SH-SY5Y (cell line): ENCODE measurements at regions not wholly inside any gene's neighbourhood (a gene's known extent, or its start where the extent isn't known, plus 50 kb on each side); places are given as distances from the start of the nearest gene placed in this dataset.

Experiments used
- GATA2 ChIP-seq: IDR thresholded peaks from 2 replicates; pipeline ENCODE4 v1.6.1; 2011; ENCODE audit warnings: mild to moderate bottlenecking, low read depth, low read length
- GATA3 ChIP-seq: IDR thresholded peaks from 2 replicates; pipeline ENCODE4 v1.6.1; 2011; ENCODE audit warnings: low read depth, mild to moderate bottlenecking, low read length, moderate library complexity

GRCh38 chr4:96465834-96466233, 625.9 kb downstream of the PDHA2 start:
- no peak for TF ChIP-seq GATA3
- no peak for TF ChIP-seq GATA2
